IMR-90 (cell line): ENCODE measurements at regions not wholly inside any gene's neighbourhood (a gene's known extent, or its start where the extent isn't known, plus 50 kb on each side); places are given as distances from the start of the nearest gene placed in this dataset.

Experiments used
- CHD1 ChIP-seq: IDR thresholded peaks from 2 replicates; pipeline ENCODE4 v1.6.1; 2012; ENCODE audit warnings: low read depth, low read length, improper control_type of control experiment
- CTCF ChIP-seq: conservative IDR thresholded peaks from 2 replicates; pipeline ENCODE4 v1.5.1; 2012; ENCODE audit warnings: mild to moderate bottlenecking, low read depth, low read length, improper control_type of control experiment
- MAFK ChIP-seq: IDR thresholded peaks from 2 replicates; pipeline ENCODE4 v1.6.1; 2012; ENCODE audit warnings: low read depth, low read length, improper control_type of control experiment
- NFE2L2 ChIP-seq: fragments of 150-350 bp; IDR thresholded peaks from 2 replicates; pipeline ENCODE4 v1.6.1; 2016; ENCODE audit warnings: low read depth, mild to moderate bottlenecking, low read length
- POLR2A ChIP-seq: IDR thresholded peaks from 2 replicates; pipeline ENCODE4 v1.6.1; 2012; ENCODE audit warnings: mild to moderate bottlenecking, low read depth, low read length
- RFX5 ChIP-seq: IDR thresholded peaks from 2 replicates; pipeline ENCODE4 v1.8.0; 2012; ENCODE audit warnings: low read depth, mild to moderate bottlenecking, low read length, moderate library complexity
- TF ChIP-seq, protein P1 (sequence below): fragments of 150-350 bp; IDR thresholded peaks from 2 replicates; pipeline ENCODE4 v1.6.1; 2017; ENCODE audit warnings: mild to moderate bottlenecking, antibody characterized with exemption, low read length, low read depth

DNA sequence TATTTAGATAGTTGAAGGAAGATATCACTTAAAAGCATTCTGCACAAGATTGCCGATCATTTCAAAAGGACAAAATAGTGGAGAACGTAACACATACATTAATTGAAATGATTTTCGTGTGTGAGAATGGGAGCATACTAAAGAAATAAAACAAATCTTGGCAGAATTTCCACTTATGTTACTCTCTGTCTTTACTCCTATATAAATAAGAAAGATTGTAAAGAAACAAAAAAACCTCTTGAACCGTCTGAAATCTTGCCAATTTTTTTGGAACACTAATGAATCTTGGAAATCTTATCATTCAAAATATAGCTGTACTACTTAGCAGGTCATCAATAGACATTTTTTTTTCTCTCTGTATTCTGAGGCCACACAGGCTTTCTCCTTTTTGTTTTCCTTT is 528.8 kb upstream of the NCAM2 start:
- no peak for TF ChIP-seq NFE2L2
- TF ChIP-seq CTCF, result no peak
- TF ChIP-seq MAFK, result no peak
- TF ChIP-seq RFX5, result no peak
- TF ChIP-seq POLR2A, result no peak
- no peak for TF ChIP-seq CHD1
- TF ChIP-seq, protein P1, sequence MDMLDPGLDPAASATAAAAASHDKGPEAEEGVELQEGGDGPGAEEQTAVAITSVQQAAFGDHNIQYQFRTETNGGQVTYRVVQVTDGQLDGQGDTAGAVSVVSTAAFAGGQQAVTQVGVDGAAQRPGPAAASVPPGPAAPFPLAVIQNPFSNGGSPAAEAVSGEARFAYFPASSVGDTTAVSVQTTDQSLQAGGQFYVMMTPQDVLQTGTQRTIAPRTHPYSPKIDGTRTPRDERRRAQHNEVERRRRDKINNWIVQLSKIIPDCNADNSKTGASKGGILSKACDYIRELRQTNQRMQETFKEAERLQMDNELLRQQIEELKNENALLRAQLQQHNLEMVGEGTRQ, result no peak
